HG03103 (cell line): ENCODE measurements at regions not wholly inside any gene's neighbourhood (a gene's known extent, or its start where the extent isn't known, plus 50 kb on each side); places are given as distances from the start of the nearest gene placed in this dataset.
"Not testable (repeated sequence)": the region's sequence is repeated elsewhere in the genome, so short reads cannot be mapped to it uniquely, and the experiment has no call there.

Experiments
- ATAC-seq: cut with Tn5 transposase; IDR thresholded peaks from one replicate; pipeline ENCODE4 v1.9.1; 2021; ENCODE audit warnings: low read depth; ENCODE audit not compliant: unreplicated experiment

DNA sequence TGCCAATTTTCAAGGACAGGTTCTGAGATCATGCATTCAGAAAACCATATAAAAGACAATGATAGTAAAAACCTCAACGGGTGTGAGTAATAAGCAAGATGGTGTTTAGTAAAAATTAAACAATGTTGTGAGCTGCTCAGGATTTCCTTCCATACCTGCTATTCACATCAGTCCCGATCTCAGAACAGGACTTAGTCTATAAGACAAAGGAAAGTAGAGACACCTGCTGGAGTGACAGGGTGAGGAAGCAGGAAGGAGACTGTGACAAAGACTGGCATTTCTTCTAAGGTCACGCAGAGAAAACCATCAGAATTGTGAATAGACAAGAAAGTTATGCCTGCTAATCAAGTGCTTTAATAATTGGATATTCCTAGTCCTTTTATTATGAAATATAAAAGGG is 648.0 kb downstream of the DACH1 start:
- ATAC-seq: no peak

GRCh38 chr13:71217827-71218226 is 649.2 kb downstream of the DACH1 start:
- ATAC-seq: no peak

DNA sequence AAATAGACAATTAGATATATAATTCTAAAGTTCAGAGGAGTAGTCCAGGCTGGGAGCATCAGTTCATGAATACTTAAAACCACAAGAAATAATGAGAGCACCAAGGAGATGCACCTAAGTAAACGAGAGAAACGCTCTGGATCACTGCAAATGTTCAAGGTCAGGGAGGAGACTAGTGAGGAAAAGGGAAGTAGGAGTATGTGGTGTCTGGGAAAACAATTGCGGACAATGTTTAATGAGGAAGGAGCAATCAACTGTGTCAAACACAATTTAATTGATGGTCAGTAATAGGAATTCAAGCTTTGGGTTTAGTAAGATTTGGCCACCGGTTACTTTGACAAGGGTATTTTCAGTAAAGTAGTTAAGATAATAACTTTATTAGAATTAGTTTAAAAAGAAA is 652.2 kb downstream of the DACH1 start:
- no peak for ATAC-seq

GRCh38 chr13:71214357-71214756 is 652.6 kb downstream of the DACH1 start:
- no peak for ATAC-seq

- no peak for ATAC-seq
Observed at GRCh38 chr13:71213252-71213821, 653.7 kb downstream of the DACH1 start.

GRCh38 chr13:71210861-71211260 is 656.1 kb downstream of the DACH1 start:
- ATAC-seq: no peak

DNA sequence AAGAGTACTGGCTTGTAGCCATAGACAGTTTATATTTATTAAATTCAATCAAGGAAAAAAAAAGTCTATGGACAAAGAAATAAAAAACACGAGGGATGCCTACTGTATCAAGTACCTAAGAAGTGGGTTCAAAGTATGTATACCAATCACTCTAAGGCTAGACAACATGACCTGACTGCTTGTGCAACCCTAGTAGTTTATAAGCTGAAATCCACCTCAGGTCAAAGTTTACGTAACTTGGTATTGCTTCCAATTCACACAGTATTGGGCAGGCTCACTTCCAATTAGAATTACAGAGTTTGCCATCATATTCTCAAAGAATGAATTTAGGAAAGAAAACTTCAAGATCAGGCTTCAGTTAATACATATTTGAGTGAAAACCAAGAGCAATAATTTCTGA is 657.8 kb downstream of the DACH1 start:
- ATAC-seq: no peak

DNA sequence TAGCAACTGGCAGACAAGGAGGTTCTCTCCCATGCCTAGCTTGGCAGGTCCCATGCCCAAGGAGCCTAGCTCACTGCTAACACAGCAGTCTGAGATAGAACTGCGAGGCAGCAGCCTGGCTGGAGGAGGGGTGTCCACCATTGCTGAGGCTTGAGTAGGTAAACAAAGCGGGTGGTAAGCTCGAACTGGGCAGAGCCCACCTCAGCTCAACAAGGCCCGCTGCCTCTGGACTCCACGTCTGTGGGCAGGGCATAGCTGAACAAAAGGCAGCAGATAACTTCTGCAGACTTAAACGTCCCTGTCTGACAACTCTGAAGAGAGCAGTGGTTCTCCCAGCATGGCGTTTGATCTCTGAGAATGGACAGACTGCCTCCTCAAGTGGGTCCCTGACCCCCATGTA is 682.4 kb downstream of the DACH1 start:
- ATAC-seq: not testable (repeated sequence)

DNA sequence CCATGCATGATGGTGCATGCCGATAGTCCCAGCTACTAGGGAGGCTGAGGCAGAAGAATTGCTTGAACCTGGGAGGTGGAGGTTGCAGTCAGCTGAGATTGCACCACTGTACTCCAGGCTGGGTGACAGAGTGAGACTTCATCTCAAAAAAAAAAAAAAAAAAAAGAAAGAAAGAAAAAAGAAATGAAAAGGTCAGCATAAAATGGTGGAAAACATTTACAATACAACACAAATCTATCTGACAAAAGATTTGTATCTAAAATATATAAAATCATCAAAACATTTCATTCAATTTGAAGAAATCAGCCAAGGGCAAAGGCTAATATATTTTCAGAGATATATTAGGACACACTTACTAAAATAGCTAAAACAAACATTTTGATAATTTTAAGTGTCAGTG is 683.7 kb downstream of the DACH1 start:
- not testable (repeated sequence) for ATAC-seq

DNA sequence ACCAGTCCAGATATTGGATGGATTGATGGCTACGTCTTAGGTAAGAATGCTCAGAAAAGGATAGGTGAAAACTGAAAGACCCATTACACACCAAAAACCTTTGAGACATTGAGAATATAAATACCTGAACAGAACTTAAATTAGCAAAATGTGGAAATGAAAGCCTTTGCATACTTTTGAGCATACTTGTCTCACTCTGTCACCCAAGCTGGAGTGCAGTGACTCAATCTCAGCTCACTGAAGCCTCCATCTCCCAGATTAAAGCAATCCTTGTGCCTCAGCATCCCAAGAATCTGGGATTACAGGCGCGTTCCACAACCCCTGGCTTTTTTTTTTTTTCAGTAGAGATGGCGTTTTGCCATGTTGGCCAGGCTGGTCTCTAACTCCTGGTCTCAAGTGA is 695.3 kb downstream of the DACH1 start:
- ATAC-seq: no peak

- ATAC-seq: no peak
Observed at GRCh38 chr13:71169180-71169579, 697.8 kb downstream of the DACH1 start.

DNA sequence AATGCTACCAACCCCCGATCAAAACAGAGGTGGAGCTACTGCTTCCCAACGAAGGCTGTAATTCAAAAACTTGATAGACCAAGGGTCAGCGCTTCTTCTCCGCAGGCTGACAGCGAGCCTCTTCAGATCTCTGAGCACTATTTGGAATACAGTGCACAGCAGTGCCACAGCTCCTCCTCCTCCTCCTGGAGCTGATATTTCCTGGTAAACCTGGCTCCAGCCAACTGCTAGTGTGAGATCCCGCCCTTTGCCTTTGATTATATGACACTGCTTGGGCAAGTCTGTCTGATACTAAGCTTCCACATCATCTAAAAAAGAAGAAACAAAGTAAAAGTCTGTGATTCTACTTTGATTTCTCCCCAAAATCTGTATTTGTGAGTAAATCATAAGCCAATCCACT is 710.5 kb downstream of the DACH1 start:
- no peak for ATAC-seq

DNA sequence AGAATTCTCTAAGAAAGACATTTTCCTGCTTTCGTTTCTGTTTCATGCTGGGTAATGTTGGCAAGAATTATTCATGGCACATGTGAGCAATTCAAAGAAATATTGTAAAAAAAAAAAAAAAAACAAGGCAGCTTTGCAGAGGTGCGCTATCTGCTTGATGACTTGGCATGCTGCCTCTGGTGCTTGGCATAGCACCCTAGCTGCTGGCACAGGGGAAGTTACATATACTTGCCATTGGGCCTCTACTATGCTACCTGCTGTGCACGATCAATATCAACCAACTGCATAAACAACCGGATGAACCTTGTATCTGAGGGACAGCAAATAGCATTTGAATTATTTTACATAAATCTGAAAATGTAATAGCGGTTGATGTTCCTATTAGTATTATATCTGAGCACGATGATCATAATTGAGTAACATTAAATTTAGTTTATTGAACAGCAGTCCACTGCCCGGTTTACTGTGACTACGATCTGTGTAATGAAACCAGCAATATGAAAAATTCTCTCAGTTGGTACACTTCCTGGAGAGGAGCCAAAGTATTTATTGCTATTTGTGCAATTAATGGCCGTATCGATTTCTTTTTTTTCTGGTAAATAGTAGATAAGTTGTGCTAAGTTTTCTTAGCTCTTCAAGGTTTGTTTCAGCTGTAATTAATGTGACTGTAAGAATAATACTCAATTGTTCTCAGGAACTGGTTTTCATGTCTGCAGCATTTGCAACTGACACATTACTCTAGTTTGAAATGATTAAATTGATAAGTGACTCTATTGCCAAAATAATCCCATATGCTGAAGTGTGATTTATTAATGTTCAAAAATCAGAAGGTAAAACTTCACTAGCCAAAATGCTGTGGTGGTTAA is 717.3 kb downstream of the DACH1 start:
- ATAC-seq: no peak

DNA sequence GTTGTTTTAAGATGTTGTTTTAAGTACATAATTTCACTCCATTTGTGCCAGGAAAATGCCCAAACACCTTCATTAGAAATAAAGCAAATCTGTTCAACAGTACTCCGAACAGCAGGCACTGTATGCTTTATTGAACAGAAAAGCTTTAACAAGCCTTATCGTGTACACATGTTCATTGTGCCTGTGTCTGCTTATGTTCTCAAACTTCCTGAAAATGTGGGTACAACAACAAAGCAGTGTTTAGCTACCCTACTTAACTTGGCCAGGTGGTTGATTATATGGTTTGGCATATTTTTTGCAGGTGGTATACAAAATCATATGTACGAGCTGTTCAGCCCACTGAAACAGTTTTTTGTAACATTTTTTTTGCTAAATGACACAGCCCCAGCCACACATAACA is 718.0 kb downstream of the DACH1 start:
- no peak for ATAC-seq

DNA sequence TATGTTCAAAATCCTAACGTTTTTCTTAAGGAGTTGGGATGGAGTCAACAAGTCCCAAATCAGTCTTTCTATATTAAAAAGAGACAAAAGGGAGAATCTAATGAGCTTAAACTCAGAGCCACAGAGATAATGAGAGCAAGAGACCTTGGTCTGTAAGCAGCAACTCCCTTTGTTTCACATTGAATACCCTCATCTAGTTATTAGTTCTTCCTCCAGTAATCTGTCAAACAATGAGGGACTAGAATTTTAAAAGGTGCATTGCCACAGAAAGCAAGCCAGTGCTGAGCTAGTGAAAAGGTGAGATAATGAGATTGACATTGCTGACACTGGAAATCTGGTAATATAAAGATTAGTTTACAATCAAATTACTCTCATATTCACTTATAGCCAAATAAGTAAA is 718.6 kb downstream of the DACH1 start:
- no peak for ATAC-seq

GRCh38 chr13:71144883-71145282 is 722.1 kb downstream of the DACH1 start:
- ATAC-seq: no peak

DNA sequence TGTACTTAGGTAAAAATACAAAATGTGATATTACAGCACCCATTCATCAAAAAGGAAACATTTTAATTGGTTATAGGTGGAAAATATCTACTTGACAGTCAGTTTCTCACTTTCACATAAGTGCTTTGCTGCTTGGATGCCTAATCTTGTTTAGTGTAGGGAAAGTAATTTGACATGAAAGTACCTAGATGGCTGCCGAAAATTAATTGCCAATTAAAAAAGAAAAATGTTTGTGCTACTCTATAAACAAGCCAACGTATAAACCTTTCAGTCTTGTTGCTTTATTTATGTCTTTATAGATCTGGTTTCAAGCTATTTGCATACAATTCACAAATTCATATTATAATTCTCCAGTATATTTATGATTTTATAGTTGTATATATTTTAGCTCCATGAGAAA is 729.9 kb downstream of the DACH1 start:
- no peak for ATAC-seq

- no peak for ATAC-seq
Observed at GRCh38 chr13:71124230-71124629, 742.8 kb downstream of the DACH1 start.

GRCh38 chr13:71118779-71119364 is 748.1 kb downstream of the DACH1 start:
- ATAC-seq: no peak

DNA sequence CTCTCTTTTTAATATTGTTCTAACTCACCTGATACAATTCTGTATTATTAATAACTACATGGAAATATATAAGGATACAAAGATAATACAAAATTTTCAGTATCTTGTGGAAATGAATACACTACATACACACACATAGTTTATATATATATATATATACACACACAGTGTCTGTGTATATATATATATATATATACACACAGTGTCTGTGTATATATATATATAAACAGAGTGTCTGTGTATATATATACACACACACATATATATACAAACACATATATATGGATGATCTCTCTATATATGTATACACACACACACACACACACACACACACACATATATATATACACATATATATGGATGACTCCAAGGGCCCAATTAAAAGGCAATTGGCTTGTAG is 749.1 kb downstream of the DACH1 start:
- ATAC-seq: no peak

DNA sequence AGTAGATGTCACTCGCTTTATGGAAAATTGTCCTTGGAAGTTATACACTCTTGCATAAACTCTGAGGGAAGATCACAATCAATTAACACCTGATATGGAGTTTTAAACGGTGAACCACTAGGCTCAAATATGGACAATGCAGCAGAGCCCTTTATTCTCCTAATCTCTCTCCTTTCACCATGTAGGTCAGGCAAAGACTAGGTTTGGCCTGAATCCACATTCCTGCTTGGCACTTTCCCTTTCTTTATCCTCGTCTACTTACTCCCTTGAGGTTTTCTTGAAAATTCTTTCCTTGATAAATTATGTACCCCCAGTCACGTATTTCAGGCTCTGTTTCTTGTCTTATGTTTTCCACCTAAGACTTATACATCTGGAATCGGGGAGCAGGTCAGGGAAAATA is 751.7 kb downstream of the DACH1 start:
- no peak for ATAC-seq

DNA sequence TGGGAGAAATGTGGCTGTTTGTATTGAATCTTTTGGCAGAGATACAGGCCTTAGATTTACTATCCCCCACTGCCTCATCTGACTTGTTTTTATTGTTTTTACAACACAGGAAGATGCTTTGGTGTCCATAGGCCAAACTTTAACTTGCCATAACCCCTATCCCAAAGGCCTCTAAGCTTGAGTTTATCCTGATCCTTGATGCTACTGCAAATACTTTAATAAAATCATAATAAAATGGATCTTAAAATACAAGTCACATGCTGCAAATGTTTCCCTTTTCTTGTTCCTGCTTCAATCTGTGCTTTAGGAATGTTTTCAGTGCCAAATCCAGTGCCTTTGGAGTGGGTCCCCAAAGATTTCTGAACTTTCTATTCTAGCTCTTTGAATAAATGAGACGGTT is 770.6 kb downstream of the DACH1 start:
- ATAC-seq: no peak
